ENCODE measurements at regions not wholly inside any gene's neighbourhood (a gene's known extent, or its start where the extent isn't known, plus 50 kb on each side); places are given as distances from the start of the nearest gene placed in this dataset.
"Not testable (repeated sequence)": the region's sequence is repeated elsewhere in the genome, so short reads cannot be mapped to it uniquely, and the experiment has no call there.

GRCh38 chr9:115850548-115851304 lies 302.9 kb upstream of the PAPPA start:
- no peaks in the 10 kb centered on the region for H3K4me1 ChIP-seq
- WGBS, 2 donors (ENCODE audit: low coverage in 1 of 2), result 0 to 75% methylated on average over 1 of the region's 1 CpG
- H3K4me3 ChIP-seq, result no peak overlapping the region
- no peaks in the 10 kb centered on the region for H3K9me3 ChIP-seq
- no peaks in the 10 kb centered on the region for H3K27me3 ChIP-seq
- no peak overlapping the region for H3K27ac ChIP-seq
- no peak for ATAC-seq
- TF ChIP-seq POLR2A (IDR thresholded peaks at IDR 0.05) (no peak), CTCF (IDR thresholded peaks at IDR 0.05) (no peak), EP300 (IDR thresholded peaks at IDR 0.05) (no peak), POLR2AphosphoS5 (IDR thresholded peaks at IDR 0.05) (no peak)
- H3K36me3 ChIP-seq, result no peaks in the 10 kb centered on the region

- no peak for ATAC-seq
- Histone ChIP-seq H3K36me3 (no peaks in the 10 kb centered on the region), H3K27ac (no peak overlapping the region), H3K4me1 (no peaks in the 10 kb centered on the region), H3K4me3 (no peak overlapping the region), H3K9me3 (no peaks in the 10 kb centered on the region), H3K27me3 (no peaks in the 10 kb centered on the region)
- TF ChIP-seq EP300 (IDR thresholded peaks at IDR 0.05) (no peak), POLR2A (IDR thresholded peaks at IDR 0.05) (no peak), CTCF (IDR thresholded peaks at IDR 0.05) (no peak), POLR2AphosphoS5 (IDR thresholded peaks at IDR 0.05) (no peak)
These were observed 298.0 kb upstream of the PAPPA start for GRCh38 chr9:115855458-115856133.

GRCh38 chr9:115858421-115858820 lies 295.2 kb upstream of the PAPPA start:
- H3K4me3 ChIP-seq, H3K4me1 ChIP-seq, H3K9me3 ChIP-seq, H3K27me3 ChIP-seq, H3K27ac ChIP-seq, ATAC-seq, H3K36me3 ChIP-seq: not testable (repeated sequence)
- 38% methylated on average over 1 of the region's 1 CpG; no CpG with 5 or more reads in 1 of the 2 donors for WGBS, 2 donors (ENCODE audit: low coverage in 1 of 2)

GRCh38 chr9:115862021-115862420 lies 291.6 kb upstream of the PAPPA start:
- Histone ChIP-seq H3K27ac (no peak overlapping the region), H3K4me1 (no peaks in the 10 kb centered on the region), H3K9me3 (no peaks in the 10 kb centered on the region), H3K4me3 (no peak overlapping the region), H3K27me3 (no peaks in the 10 kb centered on the region), H3K36me3 (no peaks in the 10 kb centered on the region)
- WGBS, 2 donors (ENCODE audit: low coverage in 1 of 2), result 80 to 81% methylated on average over 2 to 3 of the region's 3 CpGs
- no peak for ATAC-seq
- TF ChIP-seq CTCF (IDR thresholded peaks at IDR 0.05) (no peak), POLR2AphosphoS5 (IDR thresholded peaks at IDR 0.05) (no peak), EP300 (IDR thresholded peaks at IDR 0.05) (no peak), POLR2A (IDR thresholded peaks at IDR 0.05) (no peak)

GRCh38 chr9:115864581-115864980 lies 289.0 kb upstream of the PAPPA start:
- Histone ChIP-seq H3K36me3 (no peaks in the 10 kb centered on the region), H3K9me3 (no peaks in the 10 kb centered on the region), H3K27me3 (no peaks in the 10 kb centered on the region), H3K4me1 (no peaks in the 10 kb centered on the region), H3K27ac (no peak overlapping the region), H3K4me3 (no peak overlapping the region)
- TF ChIP-seq EP300 (IDR thresholded peaks at IDR 0.05) (no peak), POLR2A (IDR thresholded peaks at IDR 0.05) (no peak), CTCF (IDR thresholded peaks at IDR 0.05) (no peak), POLR2AphosphoS5 (IDR thresholded peaks at IDR 0.05) (no peak)
- ATAC-seq, result no peak
